ENCODE measurements at regions not wholly inside any gene's neighbourhood (a gene's known extent, or its start where the extent isn't known, plus 50 kb on each side); places are given as distances from the start of the nearest gene placed in this dataset.

- TF ChIP-seq CTCF (IDR thresholded peaks at IDR 0.05) (no peak), POLR2A (IDR thresholded peaks at IDR 0.05) (no peak)
These were observed 951.6 kb downstream of the TUSC7 start for GRCh38 chr3:117660941-117661817.

Measured in right lobe of liver (tissue), 4 donors.